ENCODE measurements at regions not wholly inside any gene's neighbourhood (a gene's known extent, or its start where the extent isn't known, plus 50 kb on each side); places are given as distances from the start of the nearest gene placed in this dataset.

DNA sequence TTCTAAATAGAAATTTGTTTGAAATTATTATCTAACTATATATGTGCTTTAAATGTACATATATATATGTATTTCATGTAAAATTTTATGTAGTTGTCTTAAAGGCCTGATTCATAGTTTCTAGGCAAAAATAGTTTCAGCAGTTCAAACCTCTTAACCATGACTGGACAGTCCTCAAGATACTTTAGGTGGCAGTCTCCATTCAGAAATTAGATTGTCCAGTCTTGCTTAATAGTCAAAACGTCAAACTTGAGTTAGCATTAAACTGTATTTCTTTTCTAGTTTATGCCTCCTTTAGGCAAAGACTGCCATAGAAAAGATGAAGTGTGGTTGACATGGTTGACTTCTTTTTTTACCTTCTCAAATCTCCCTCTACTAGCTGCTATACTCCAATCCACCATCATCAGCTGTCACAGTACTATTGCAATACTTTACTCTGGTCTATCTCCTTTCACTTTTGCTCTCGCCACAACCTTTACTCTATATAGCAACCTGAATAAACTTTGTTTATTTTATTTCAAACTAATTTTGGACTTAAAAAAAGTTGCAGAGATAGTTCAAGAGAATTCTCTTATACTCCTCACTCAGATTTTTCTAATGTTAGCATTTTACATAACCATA, 395.6 kb upstream of the DIPK2B start:
- Histone ChIP-seq H3K36me3 (ENCODE audit: control insufficient read depth, insufficient read depth, low read length) (no peaks in the 10 kb centered on the region), H3K4me3 (ENCODE audit: low read depth, low read length) (no peak overlapping the region), H3K27me3 (ENCODE audit: control insufficient read depth, insufficient read depth, low read length) (no peaks in the 10 kb centered on the region)
- TF ChIP-seq, protein P1, sequence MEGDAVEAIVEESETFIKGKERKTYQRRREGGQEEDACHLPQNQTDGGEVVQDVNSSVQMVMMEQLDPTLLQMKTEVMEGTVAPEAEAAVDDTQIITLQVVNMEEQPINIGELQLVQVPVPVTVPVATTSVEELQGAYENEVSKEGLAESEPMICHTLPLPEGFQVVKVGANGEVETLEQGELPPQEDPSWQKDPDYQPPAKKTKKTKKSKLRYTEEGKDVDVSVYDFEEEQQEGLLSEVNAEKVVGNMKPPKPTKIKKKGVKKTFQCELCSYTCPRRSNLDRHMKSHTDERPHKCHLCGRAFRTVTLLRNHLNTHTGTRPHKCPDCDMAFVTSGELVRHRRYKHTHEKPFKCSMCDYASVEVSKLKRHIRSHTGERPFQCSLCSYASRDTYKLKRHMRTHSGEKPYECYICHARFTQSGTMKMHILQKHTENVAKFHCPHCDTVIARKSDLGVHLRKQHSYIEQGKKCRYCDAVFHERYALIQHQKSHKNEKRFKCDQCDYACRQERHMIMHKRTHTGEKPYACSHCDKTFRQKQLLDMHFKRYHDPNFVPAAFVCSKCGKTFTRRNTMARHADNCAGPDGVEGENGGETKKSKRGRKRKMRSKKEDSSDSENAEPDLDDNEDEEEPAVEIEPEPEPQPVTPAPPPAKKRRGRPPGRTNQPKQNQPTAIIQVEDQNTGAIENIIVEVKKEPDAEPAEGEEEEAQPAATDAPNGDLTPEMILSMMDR (IDR thresholded peaks at IDR 0.05; ENCODE audit: insufficient read depth, low read length, poor library complexity, severe bottlenecking) = no peak
- DNase-seq (ENCODE audit: low read depth) = no peak

DNA sequence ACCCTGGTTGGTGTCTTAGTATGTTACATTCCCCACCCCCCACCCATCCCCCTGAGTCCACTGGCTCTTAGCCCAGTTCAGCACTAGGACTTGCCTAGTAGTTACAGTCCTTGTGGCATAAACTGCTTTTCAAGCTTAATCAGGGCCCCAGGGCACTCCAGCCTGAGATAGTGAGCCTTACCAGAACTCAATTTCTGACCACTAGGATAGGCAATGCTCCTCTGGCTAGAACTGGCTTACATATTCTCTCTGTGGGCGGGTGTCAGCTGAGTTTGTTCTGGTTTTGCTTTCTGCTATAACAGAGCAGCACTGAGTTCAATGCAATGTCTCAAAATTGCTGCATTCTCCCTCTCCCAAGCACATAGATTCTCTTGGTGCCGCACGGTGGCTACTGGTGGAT, 391.4 kb upstream of the DIPK2B start:
- H3K27me3 ChIP-seq (ENCODE audit: control insufficient read depth, insufficient read depth, low read length) = no peaks in the 10 kb centered on the region
- TF ChIP-seq, protein P1 (IDR thresholded peaks at IDR 0.05; ENCODE audit: insufficient read depth, low read length, poor library complexity, severe bottlenecking) = no peak
- H3K4me3 ChIP-seq (ENCODE audit: low read depth, low read length) = no peak overlapping the region
- DNase-seq (ENCODE audit: low read depth) = no peak
- no peaks in the 10 kb centered on the region for H3K36me3 ChIP-seq (ENCODE audit: control insufficient read depth, insufficient read depth, low read length)

DNA sequence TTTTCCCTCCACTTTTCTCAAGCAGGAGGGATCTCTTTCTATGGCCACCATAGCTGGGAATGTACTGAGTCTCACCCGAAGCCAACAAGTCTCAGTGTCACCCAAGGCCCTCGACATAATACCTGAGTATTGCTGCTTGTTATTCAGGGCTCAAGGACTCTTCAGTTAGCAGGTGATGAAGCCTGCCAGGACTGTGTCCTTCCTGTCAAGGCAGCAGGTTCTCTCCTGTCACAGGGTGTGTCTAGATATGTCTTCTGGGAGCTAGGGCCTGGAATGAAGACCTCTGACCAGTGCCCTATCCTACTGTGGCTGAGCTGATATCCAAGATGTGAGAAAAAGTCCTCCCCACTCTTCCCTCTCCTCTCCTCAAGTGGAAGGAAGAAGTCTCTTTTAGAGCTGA, 391.0 kb upstream of the DIPK2B start:
- TF ChIP-seq, protein P1 (IDR thresholded peaks at IDR 0.05; ENCODE audit: insufficient read depth, low read length, poor library complexity, severe bottlenecking) = no peak
- no peaks in the 10 kb centered on the region for H3K36me3 ChIP-seq (ENCODE audit: control insufficient read depth, insufficient read depth, low read length)
- DNase-seq (ENCODE audit: low read depth) = no peak
- H3K4me3 ChIP-seq (ENCODE audit: low read depth, low read length) = no peak overlapping the region
- H3K27me3 ChIP-seq (ENCODE audit: control insufficient read depth, insufficient read depth, low read length) = no peaks in the 10 kb centered on the region

DNA sequence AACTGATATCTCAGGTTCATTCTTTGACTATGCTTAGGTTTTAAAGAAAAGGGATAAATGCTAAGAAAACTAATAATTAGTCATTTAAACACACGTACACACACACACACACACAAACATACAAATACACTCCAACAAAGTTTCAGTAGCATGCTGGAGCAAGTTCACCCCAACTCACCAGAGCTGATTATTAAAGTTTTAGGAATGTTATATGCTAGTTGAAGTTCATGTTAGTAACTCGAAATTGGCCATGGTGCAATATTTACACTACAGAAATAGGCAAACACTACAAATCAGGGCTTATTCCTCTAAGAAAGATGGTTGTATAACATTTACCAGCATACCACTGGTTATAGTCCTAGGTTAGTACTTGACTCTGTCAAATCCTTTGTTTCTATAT, 384.0 kb upstream of the DIPK2B start:
- Histone ChIP-seq H3K36me3 (ENCODE audit: control insufficient read depth, insufficient read depth, low read length) (no peaks in the 10 kb centered on the region), H3K4me3 (ENCODE audit: low read depth, low read length) (no peak overlapping the region)
- no peak for DNase-seq (ENCODE audit: low read depth)

DNA sequence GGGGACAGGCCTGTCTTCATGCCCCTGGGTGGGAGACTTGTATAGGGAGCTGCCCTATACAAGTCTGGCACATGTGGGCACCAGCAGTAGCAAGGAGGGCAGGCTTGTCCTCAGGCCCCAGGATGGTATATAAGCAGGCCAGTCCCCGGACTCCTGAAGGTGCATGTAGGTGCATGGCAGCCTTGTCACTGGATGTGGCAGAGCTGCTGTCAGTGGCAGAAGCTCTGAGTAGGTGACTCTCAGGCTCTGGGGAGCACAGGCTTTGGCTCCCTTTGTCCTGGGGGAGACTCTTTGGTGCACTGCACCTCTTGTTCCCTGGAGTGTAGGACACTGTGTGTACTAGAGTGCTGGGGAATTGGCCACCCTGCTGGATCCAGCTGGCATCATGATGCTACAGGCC, 376.7 kb upstream of the DIPK2B start:
- DNase-seq (ENCODE audit: low read depth) = no peak
- Histone ChIP-seq H3K36me3 (ENCODE audit: control insufficient read depth, insufficient read depth, low read length) (no peaks in the 10 kb centered on the region), H3K27me3 (ENCODE audit: control insufficient read depth, insufficient read depth, low read length) (no peaks in the 10 kb centered on the region), H3K4me3 (ENCODE audit: low read depth, low read length) (no peak overlapping the region)
- TF ChIP-seq, protein P1 (IDR thresholded peaks at IDR 0.05; ENCODE audit: insufficient read depth, low read length, poor library complexity, severe bottlenecking) = no peak

More for the DNA sequence above, 384.0 kb upstream of the DIPK2B start:
- H3K27me3 ChIP-seq (ENCODE audit: control insufficient read depth, insufficient read depth, low read length) = no peaks in the 10 kb centered on the region
- TF ChIP-seq, protein P1 (IDR thresholded peaks at IDR 0.05; ENCODE audit: insufficient read depth, low read length, poor library complexity, severe bottlenecking) = no peak

DNA sequence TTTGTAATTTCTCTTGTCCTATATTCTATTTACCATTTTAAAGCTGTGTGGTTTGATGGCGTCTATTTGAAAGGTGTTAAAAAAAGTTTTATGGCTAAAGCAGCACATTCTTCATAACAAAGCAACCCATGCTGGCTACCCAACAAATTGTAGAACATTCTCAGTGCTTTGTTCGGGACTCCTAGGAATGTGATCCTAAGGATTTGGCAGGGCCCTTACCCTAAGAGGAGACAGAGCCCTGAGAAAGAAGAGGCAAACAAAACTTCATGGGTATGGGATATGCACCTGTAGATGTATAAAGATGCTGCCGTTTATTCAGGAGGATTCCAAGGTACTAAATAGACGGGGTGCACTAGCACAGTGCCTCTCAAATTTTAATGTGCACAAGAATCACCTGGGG, 370.8 kb upstream of the DIPK2B start:
- Histone ChIP-seq H3K4me3 (ENCODE audit: low read depth, low read length) (no peak overlapping the region), H3K36me3 (ENCODE audit: control insufficient read depth, insufficient read depth, low read length) (no peaks in the 10 kb centered on the region), H3K27me3 (ENCODE audit: control insufficient read depth, insufficient read depth, low read length) (no peaks in the 10 kb centered on the region)
- DNase-seq (ENCODE audit: low read depth) = no peak
- TF ChIP-seq, protein P1 (IDR thresholded peaks at IDR 0.05; ENCODE audit: insufficient read depth, low read length, poor library complexity, severe bottlenecking) = no peak

All from kidney epithelial cell (primary cell).